MM.1S (cell line): ENCODE measurements at regions not wholly inside any gene's neighbourhood (a gene's known extent, or its start where the extent isn't known, plus 50 kb on each side); places are given as distances from the start of the nearest gene placed in this dataset.

Source experiments
- DNase-seq: peaks from one replicate; pipeline ENCODE4 v3.0.0-alpha.2; 2015
- H2AFZ ChIP-seq: fragments of 300-600 bp; sonication (generic); 2 replicates; pipeline ENCODE4 v1.6.0; 2016; ENCODE audit warnings: antibody characterized with exemption, low read length
- H3F3A ChIP-seq: fragments of 300-600 bp; sonication (generic); 2 replicates; pipeline ENCODE4 v1.6.1; 2016; ENCODE audit warnings: mild to moderate bottlenecking, antibody characterized with exemption, low read length, moderate library complexity, mixed read lengths; ENCODE audit not compliant: insufficient read depth
- H3K27ac ChIP-seq: fragments of 300-600 bp; sonication (generic); 2 replicates; pipeline ENCODE4 v1.5.1; 2016; ENCODE audit warnings: mild to moderate bottlenecking, low read length
- H3K27me3 ChIP-seq: fragments of 300-600 bp; sonication (generic); replicated peaks from 2 replicates; pipeline ENCODE4 v1.6.0; 2016; ENCODE audit warnings: low read length; ENCODE audit not compliant: insufficient read depth
- H3K36me3 ChIP-seq: fragments of 300-600 bp; sonication (generic); replicated peaks from 2 replicates; pipeline ENCODE4 v1.6.1; 2016; ENCODE audit warnings: mild to moderate bottlenecking, low read length, mixed read lengths; ENCODE audit not compliant: insufficient read depth
- H3K4me1 ChIP-seq: fragments of 300-600 bp; sonication (generic); 2 replicates; pipeline ENCODE4 v1.6.1; 2016; ENCODE audit warnings: low read length, mixed read lengths
- H3K4me2 ChIP-seq: fragments of 300-600 bp; sonication (generic); 2 replicates; pipeline ENCODE4 v1.6.0; 2016; ENCODE audit warnings: low read depth, low read length
- H3K4me3 ChIP-seq: fragments of 300-600 bp; sonication (generic); 2 replicates; pipeline ENCODE4 v1.5.1; 2016; ENCODE audit warnings: low read length, mixed read lengths
- H3K79me2 ChIP-seq: fragments of 300-600 bp; sonication (generic); 2 replicates; pipeline ENCODE4 v1.6.1; 2016; ENCODE audit warnings: mixed run types, low read length, mixed read lengths
- H3K9ac ChIP-seq: fragments of 300-600 bp; sonication (generic); 2 replicates; pipeline ENCODE4 v1.6.1; 2016; ENCODE audit warnings: low read length, mixed read lengths
- H3K9me2 ChIP-seq: fragments of 300-600 bp; sonication (generic); replicated peaks from 2 replicates; pipeline ENCODE4 v1.6.1; 2016; ENCODE audit warnings: mild to moderate bottlenecking, low read length, mixed read lengths; ENCODE audit not compliant: insufficient read depth
- H3K9me3 ChIP-seq: fragments of 300-600 bp; sonication (generic); replicated peaks from 2 replicates; pipeline ENCODE4 v1.6.1; 2016; ENCODE audit warnings: mild to moderate bottlenecking, low read length, mixed read lengths; ENCODE audit not compliant: insufficient read depth
- H4K20me1 ChIP-seq: fragments of 300-600 bp; sonication (generic); 2 replicates; pipeline ENCODE4 v1.6.1; 2016; ENCODE audit warnings: mild to moderate bottlenecking, low read length, moderate library complexity, mixed read lengths; ENCODE audit not compliant: insufficient read depth
- EZH2 ChIP-seq: fragments of 300-600 bp; sonication (generic); optimal IDR thresholded peaks from 2 replicates; pipeline ENCODE3; 2017; ENCODE audit warnings: low read depth, mild to moderate bottlenecking, antibody characterized with exemption, low read length, mixed read lengths
- EZH2phosphoT487 ChIP-seq: fragments of 300-600 bp; sonication (generic); IDR thresholded peaks from 2 replicates; pipeline ENCODE4 v1.6.1; 2018; ENCODE audit warnings: antibody characterized with exemption, low read length
- TF ChIP-seq, protein P1 (sequence below): fragments of 300-600 bp; sonication (generic); IDR thresholded peaks from 2 replicates; pipeline ENCODE4 v1.5.1; 2016; ENCODE audit warnings: antibody characterized with exemption, low read length, mixed read lengths

DNA sequence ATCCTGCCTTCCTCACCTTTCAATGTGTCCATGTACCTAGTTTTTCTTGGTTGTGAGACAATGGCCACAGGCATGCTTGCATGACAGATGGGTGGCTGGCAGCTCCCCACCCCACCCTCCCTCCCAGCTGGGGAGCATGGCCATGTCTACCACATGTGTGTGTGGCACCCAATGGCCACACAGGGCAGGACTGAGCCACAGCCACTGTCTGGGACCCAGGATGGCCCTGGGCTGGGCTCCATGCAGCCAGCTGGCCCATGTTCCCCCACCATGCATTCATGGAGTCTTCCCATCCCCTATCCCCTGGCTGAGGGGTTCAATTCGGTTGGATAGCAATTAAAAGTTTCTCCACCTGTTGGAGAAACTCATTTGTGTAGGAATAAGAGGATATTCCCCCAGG is 566.0 kb upstream of the USP15 start:
- H3K4me2 ChIP-seq = no peak overlapping the region
- no peaks in the 10 kb centered on the region for H3K4me1 ChIP-seq
- no peak for DNase-seq
- H3K36me3 ChIP-seq = no peaks in the 10 kb centered on the region
- no peak overlapping the region for H3K4me3 ChIP-seq
- H3K9me2 ChIP-seq = no peaks in the 10 kb centered on the region
- no peaks in the 10 kb centered on the region for H3K27me3 ChIP-seq
- H3K27ac ChIP-seq = no peak overlapping the region
- H3K9me3 ChIP-seq = no peaks in the 10 kb centered on the region
- no peaks in the 10 kb centered on the region for H3K79me2 ChIP-seq
- no peak overlapping the region for H2AFZ ChIP-seq
- TF ChIP-seq EZH2 = no peak
- no peak for TF ChIP-seq EZH2phosphoT487
- TF ChIP-seq, protein P1, sequence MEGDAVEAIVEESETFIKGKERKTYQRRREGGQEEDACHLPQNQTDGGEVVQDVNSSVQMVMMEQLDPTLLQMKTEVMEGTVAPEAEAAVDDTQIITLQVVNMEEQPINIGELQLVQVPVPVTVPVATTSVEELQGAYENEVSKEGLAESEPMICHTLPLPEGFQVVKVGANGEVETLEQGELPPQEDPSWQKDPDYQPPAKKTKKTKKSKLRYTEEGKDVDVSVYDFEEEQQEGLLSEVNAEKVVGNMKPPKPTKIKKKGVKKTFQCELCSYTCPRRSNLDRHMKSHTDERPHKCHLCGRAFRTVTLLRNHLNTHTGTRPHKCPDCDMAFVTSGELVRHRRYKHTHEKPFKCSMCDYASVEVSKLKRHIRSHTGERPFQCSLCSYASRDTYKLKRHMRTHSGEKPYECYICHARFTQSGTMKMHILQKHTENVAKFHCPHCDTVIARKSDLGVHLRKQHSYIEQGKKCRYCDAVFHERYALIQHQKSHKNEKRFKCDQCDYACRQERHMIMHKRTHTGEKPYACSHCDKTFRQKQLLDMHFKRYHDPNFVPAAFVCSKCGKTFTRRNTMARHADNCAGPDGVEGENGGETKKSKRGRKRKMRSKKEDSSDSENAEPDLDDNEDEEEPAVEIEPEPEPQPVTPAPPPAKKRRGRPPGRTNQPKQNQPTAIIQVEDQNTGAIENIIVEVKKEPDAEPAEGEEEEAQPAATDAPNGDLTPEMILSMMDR = no peak
- no peak overlapping the region for H3K9ac ChIP-seq
- no peaks in the 10 kb centered on the region for H3F3A ChIP-seq
- H4K20me1 ChIP-seq = no peaks in the 10 kb centered on the region

DNA sequence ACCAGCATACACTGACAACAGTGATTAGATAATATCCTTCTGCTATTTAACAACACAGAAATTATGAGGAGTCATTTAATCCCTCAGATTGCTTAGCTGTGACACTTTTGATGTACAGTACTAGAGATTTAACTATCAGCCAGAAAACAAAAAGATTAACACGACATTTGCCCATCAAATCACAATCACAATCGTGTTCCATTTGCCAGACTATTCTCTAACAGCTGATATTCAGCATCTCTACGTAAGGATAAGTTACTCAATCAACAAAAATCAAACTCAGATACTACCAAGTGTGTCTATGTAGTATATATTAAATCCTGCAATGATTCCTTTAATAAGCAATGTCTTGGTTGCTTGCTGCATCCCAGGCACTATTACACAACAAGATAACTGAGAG is 558.7 kb upstream of the USP15 start:
- no peaks in the 10 kb centered on the region for H4K20me1 ChIP-seq
- no peaks in the 10 kb centered on the region for H3K9me3 ChIP-seq
- H3K9ac ChIP-seq = no peak overlapping the region
- no peaks in the 10 kb centered on the region for H3K36me3 ChIP-seq
- H2AFZ ChIP-seq = no peak overlapping the region
- no peaks in the 10 kb centered on the region for H3K9me2 ChIP-seq
- no peak for DNase-seq
- H3K4me1 ChIP-seq = no peaks in the 10 kb centered on the region
- H3K27ac ChIP-seq = no peak overlapping the region
- H3K4me2 ChIP-seq = no peak overlapping the region
- no peaks in the 10 kb centered on the region for H3K79me2 ChIP-seq
- TF ChIP-seq EZH2phosphoT487 (no peak), EZH2 (no peak)
- TF ChIP-seq, protein P1 = no peak
- H3K4me3 ChIP-seq = no peak overlapping the region
- no peaks in the 10 kb centered on the region for H3F3A ChIP-seq
- H3K27me3 ChIP-seq = no peaks in the 10 kb centered on the region

DNA sequence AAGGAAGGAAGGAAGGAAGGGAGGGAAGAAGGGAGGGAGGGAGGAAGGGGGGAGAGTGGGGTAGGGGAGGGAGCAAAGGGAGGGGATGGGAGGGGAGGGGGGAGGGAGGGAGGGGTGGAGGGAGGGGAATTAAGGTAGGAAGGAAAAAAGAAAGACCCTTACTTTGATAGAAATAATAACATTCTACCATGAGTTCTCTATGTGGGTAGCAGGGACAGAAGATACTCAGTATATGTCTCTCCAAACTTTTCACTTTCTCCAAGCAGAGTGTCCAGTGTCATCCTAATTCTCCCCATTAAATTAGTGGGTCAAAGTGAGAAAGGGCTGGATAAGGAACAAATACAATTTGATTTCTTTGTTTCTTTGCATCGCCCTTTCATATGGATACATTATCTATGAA is 553.4 kb upstream of the USP15 start:
- Histone ChIP-seq H3K9me3 (no peaks in the 10 kb centered on the region), H3K36me3 (no peaks in the 10 kb centered on the region), H2AFZ (no peak overlapping the region), H3K9me2 (no peaks in the 10 kb centered on the region), H3K79me2 (no peaks in the 10 kb centered on the region), H3K27ac (no peak overlapping the region), H4K20me1 (no peaks in the 10 kb centered on the region), H3K27me3 (no peaks in the 10 kb centered on the region), H3K4me2 (no peak overlapping the region), H3K4me3 (no peak overlapping the region), H3K9ac (no peak overlapping the region), H3F3A (no peaks in the 10 kb centered on the region), H3K4me1 (no peaks in the 10 kb centered on the region)
- no peak for TF ChIP-seq EZH2
- no peak for TF ChIP-seq EZH2phosphoT487
- TF ChIP-seq, protein P1 = no peak
- DNase-seq = no peak
